Lung (tissue), 11 donors: ENCODE measurements at regions not wholly inside any gene's neighbourhood (a gene's known extent, or its start where the extent isn't known, plus 50 kb on each side); places are given as distances from the start of the nearest gene placed in this dataset.

Experiments used
- ATAC-seq: fragments of 200-7000 bp; cut with Tn5 transposase; one replicate; pipeline ENCODE4 v1.9.1; 2020; ENCODE audit warnings: moderate number of reproducible peaks; ENCODE audit not compliant: insufficient read depth, low FRiP score
- DNase-seq, 3 donors: peaks; one replicate each; pipeline ENCODE4 v3.0.0-alpha.2; 2013 to 2017
- H3K27ac ChIP-seq, 2 donors: one replicate each; pipeline ENCODE4 v1.5.1; 2013; ENCODE audit warnings: mild to moderate bottlenecking in 2 of 2, moderate library complexity in 2 of 2, control low read depth in 1 of 2, inconsistent platforms in 1 of 2, low read depth in 1 of 2, low read length in 1 of 2
- H3K27me3 ChIP-seq, 3 donors: one replicate each; pipeline ENCODE4 v1.5.1; 2013; ENCODE audit warnings: low read length in 2 of 3; ENCODE audit not compliant: control insufficient read depth in 3 of 3, insufficient read depth in 3 of 3
- H3K36me3 ChIP-seq, 4 donors: one replicate each; pipeline ENCODE4 v1.5.1; 2013; ENCODE audit warnings: low read length in 4 of 4, mild to moderate bottlenecking in 1 of 4, moderate library complexity in 1 of 4; ENCODE audit not compliant: control insufficient read depth in 4 of 4, insufficient read depth in 4 of 4
- H3K4me1 ChIP-seq, 5 donors: one replicate each; pipeline ENCODE4 v1.5.1; 2013; ENCODE audit warnings: low read length in 5 of 5, mild to moderate bottlenecking in 2 of 5, moderate library complexity in 1 of 5; ENCODE audit not compliant: control insufficient read depth in 5 of 5, insufficient read depth in 5 of 5
- H3K4me3 ChIP-seq: one replicate; pipeline ENCODE4 v1.5.1; 2013; ENCODE audit warnings: mild to moderate bottlenecking, control low read depth, moderate library complexity
- H3K9ac ChIP-seq, 2 donors: one replicate each; pipeline ENCODE4 v1.5.1; 2013; ENCODE audit warnings: low read length in 2 of 2, control low read depth in 1 of 2; ENCODE audit not compliant: insufficient read depth in 1 of 2
- H3K9me3 ChIP-seq, 4 donors: one replicate each; pipeline ENCODE4 v1.5.1; 2013; ENCODE audit warnings: low read length in 3 of 4, mild to moderate bottlenecking in 1 of 4, moderate library complexity in 1 of 4; ENCODE audit not compliant: control insufficient read depth in 4 of 4, insufficient read depth in 3 of 4
- WGBS, 2 donors: extraction: QIAGEN DNeasy Blood & Tissue Kit; methylation state at CpG; one replicate each; pipeline ENCODE4 v1.1.7; 2013; 5-methylcytosine and 5-hydroxymethylcytosine counted together
- TF ChIP-seq, protein P1 (sequence below): IDR thresholded peaks from 2 replicates; pipeline ENCODE4 v1.5.1; 2012; ENCODE audit warnings: mild to moderate bottlenecking; ENCODE audit errors: control extremely low read depth, extremely low read depth
- donor health status: control.
- donor health status: control.
- donor health status: Bipolar disorder and iron deficiency.
- donor health status: healthy.
- donor health status: DM: yes; HTN: yes; CAD: no.

DNA sequence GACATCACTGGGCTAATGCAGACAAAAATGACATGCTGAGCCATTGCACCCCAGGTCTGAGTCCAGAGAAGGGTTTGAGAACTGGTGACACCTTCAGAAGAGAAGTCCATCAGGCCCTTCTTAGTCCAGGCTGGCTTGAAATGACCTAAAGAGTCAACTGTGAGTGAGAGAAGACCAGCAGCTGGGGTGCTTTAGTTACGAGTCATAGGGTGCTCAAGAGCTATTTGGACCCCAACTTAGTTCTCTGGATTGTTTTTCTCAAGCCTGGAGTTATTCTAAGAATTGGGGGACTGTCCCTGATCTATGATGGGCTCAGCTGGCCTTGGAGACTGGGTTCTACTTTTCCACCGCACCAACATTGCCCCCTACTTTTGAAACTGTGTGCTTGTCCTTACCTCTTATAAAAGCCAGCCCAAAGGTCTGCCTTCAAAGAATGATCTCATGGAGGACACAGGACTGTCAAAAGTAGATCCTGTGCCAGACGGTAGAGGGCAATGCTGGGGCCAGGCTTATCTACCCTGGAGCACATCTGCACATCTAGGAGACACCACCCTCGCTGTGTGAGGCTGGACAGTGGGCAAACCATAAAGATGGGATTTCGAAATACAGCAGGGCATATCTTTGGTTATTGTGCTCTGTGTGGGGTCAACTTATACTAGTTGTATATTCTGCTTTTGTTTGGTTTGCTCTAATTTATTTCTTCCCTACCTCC is 333.0 kb upstream of the SLC14A2 start:
- DNase-seq (no peak), ATAC-seq (no peak)
- Histone ChIP-seq H3K9ac (no peak overlapping the region), H3K4me1 (peaks cover 0 to 1% (median 0%) of the 10 kb centered on the region in 5 donors), H3K36me3 (no peaks in the 10 kb centered on the region), H3K9me3 (no peaks in the 10 kb centered on the region), H3K27ac (no peak overlapping the region), H3K4me3 (no peak overlapping the region), H3K27me3 (no peaks in the 10 kb centered on the region)
- WGBS, 2 donors = 76 to 84% methylated on average over 5 of the region's 5 CpGs
- TF ChIP-seq, protein P1, sequence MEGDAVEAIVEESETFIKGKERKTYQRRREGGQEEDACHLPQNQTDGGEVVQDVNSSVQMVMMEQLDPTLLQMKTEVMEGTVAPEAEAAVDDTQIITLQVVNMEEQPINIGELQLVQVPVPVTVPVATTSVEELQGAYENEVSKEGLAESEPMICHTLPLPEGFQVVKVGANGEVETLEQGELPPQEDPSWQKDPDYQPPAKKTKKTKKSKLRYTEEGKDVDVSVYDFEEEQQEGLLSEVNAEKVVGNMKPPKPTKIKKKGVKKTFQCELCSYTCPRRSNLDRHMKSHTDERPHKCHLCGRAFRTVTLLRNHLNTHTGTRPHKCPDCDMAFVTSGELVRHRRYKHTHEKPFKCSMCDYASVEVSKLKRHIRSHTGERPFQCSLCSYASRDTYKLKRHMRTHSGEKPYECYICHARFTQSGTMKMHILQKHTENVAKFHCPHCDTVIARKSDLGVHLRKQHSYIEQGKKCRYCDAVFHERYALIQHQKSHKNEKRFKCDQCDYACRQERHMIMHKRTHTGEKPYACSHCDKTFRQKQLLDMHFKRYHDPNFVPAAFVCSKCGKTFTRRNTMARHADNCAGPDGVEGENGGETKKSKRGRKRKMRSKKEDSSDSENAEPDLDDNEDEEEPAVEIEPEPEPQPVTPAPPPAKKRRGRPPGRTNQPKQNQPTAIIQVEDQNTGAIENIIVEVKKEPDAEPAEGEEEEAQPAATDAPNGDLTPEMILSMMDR = no peak

DNA sequence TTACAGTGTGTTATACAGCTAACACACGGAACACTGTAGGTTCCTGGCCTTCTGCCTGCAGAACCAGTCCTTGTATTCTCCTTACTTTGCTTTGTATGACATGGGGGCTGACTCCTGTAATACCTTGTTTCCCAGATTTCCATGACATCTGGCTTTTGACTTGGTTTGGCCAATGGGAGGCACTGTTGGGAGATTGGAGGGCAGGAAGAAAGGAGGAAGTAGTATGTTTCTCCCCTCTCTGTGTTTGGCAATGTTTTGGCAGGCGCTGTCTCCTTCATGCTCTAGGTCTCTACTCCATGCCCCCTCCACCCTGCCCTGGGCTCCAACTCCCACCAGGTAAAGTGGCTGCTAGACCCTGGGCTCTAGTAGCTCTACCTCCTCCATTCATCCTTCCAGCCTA is 331.1 kb upstream of the SLC14A2 start:
- Histone ChIP-seq H3K27me3 (no peaks in the 10 kb centered on the region), H3K4me1 (peaks cover 0 to 1% (median 0%) of the 10 kb centered on the region in 5 donors), H3K36me3 (no peaks in the 10 kb centered on the region), H3K4me3 (no peak overlapping the region), H3K9me3 (no peaks in the 10 kb centered on the region), H3K27ac (no peak overlapping the region), H3K9ac (no peak overlapping the region)
- WGBS, 2 donors = 68 to 86% methylated on average over 2 of the region's 2 CpGs
- TF ChIP-seq, protein P1 = no peak
- no peak for DNase-seq
- ATAC-seq = no peak

DNA sequence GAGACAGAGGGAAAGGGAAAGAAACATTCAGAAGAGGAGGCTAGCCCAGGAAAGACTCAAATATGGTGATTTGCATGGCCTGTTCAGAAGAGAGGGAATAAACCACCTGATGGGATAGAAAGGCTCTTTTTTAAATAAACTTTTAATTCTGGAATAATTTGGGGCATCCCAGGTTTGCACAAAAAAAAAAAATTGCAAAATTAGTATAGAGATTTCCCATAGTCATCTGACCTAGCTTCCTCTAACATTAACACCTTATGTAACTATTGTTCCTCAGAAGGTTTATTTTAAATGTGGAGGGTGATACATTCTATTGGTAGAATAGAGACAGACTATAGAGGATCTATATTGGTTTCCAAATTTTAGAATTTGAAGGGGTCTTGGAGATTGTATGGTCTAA is 330.4 kb upstream of the SLC14A2 start:
- Histone ChIP-seq H3K4me3 (no peak overlapping the region), H3K36me3 (no peaks in the 10 kb centered on the region), H3K27me3 (no peaks in the 10 kb centered on the region), H3K4me1 (peaks cover 0 to 1% (median 0%) of the 10 kb centered on the region in 5 donors), H3K9me3 (no peaks in the 10 kb centered on the region), H3K27ac (no peak overlapping the region), H3K9ac (no peak overlapping the region)
- TF ChIP-seq, protein P1 = no peak
- no peak for DNase-seq
- no peak for ATAC-seq

DNA sequence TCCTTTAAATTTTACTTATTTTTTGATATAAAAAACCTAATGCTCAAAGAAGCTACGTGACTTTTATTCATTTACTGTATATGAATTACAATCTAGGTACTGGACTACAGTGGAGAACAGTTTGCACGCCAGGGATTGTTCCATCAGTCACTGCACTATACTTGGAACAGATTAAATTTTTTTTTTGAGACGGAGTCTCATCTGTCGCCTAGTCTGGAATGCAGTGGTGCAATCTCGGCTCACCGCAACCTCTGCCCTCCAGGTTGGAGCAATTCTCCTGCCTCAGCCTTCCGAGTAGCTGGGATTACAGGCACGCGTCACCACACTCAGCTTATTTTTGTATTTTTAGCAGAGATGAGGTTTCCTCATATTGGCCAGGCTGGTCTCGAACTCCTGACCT is 330.0 kb upstream of the SLC14A2 start:
- Histone ChIP-seq H3K27me3 (no peaks in the 10 kb centered on the region), H3K9ac (no peak overlapping the region), H3K4me3 (no peak overlapping the region), H3K36me3 (no peaks in the 10 kb centered on the region), H3K4me1 (peaks cover 0 to 1% (median 0%) of the 10 kb centered on the region in 5 donors), H3K9me3 (no peaks in the 10 kb centered on the region), H3K27ac (no peak overlapping the region)
- TF ChIP-seq, protein P1 = no peak
- DNase-seq (no peak), ATAC-seq (no peak)
- 81 to 85% methylated on average over 10 of the region's 10 CpGs for WGBS, 2 donors
